HEK293T (cell line): ENCODE measurements at regions not wholly inside any gene's neighbourhood (a gene's known extent, or its start where the extent isn't known, plus 50 kb on each side); places are given as distances from the start of the nearest gene placed in this dataset.

ENCODE experiments used
- CTCF ChIA-PET: fragments of 350-600 bp; formaldehyde crosslinking; extraction: SDS; loops from one replicate; lab custom pipeline; 2021; ENCODE audit warnings: antibody characterized with exemption, inconsistent platforms; lab: Yijun Ruan, JAX
- POLR2A ChIA-PET: fragments of 350-600 bp; formaldehyde crosslinking; extraction: SDS; loops from one replicate; lab custom pipeline; 2020; ENCODE audit warnings: antibody characterized with exemption, inconsistent platforms; lab: Yijun Ruan, JAX
- DNase-seq: peaks from one replicate; pipeline ENCODE4 v3.0.0; 2012; ENCODE audit warnings: mixed read lengths; ENCODE audit errors: extremely low spot score
- ARNT ChIP-seq: fragments of 450-650 bp; IDR thresholded peaks from 2 replicates; pipeline ENCODE4 v1.6.1; 2017; ENCODE audit warnings: mild to moderate bottlenecking
- BHLHE40 ChIP-seq: fragments of 450-650 bp; IDR thresholded peaks from 2 replicates; pipeline ENCODE4 v1.6.1; 2016; ENCODE audit warnings: mild to moderate bottlenecking, moderate library complexity, borderline replicate concordance
- CTBP1 ChIP-seq: fragments of 450-650 bp; IDR thresholded peaks from 2 replicates; pipeline ENCODE4 v1.6.1; 2016; ENCODE audit warnings: borderline replicate concordance
- ELF4 ChIP-seq: fragments of 450-650 bp; IDR thresholded peaks from 2 replicates; pipeline ENCODE4 v1.6.1; 2017; ENCODE audit warnings: antibody characterized with exemption
- FOXA1 ChIP-seq: fragments of 450-650 bp; IDR thresholded peaks from 2 replicates; pipeline ENCODE4 v1.6.1; 2016; ENCODE audit warnings: mild to moderate bottlenecking
- FOXK2 ChIP-seq: fragments of 450-650 bp; IDR thresholded peaks from 2 replicates; pipeline ENCODE4 v1.6.1; 2016; ENCODE audit warnings: mild to moderate bottlenecking
- FOXM1 ChIP-seq: fragments of 450-650 bp; IDR thresholded peaks from 2 replicates; pipeline ENCODE4 v1.6.1; 2017; ENCODE audit warnings: mild to moderate bottlenecking, borderline replicate concordance
- HDGF ChIP-seq: fragments of 450-650 bp; IDR thresholded peaks from 2 replicates; pipeline ENCODE4 v1.6.1; 2017; ENCODE audit warnings: antibody characterized with exemption, borderline replicate concordance
- L3MBTL2 ChIP-seq: fragments of 450-650 bp; conservative IDR thresholded peaks from 2 replicates; pipeline ENCODE4 v1.6.1; 2016; ENCODE audit warnings: mild to moderate bottlenecking
- LEF1 ChIP-seq: fragments of 450-650 bp; IDR thresholded peaks from 2 replicates; pipeline ENCODE4 v1.6.1; 2017; ENCODE audit warnings: mild to moderate bottlenecking, borderline replicate concordance
- NFRKB ChIP-seq: fragments of 450-650 bp; IDR thresholded peaks from 2 replicates; pipeline ENCODE4 v1.6.1; 2016; ENCODE audit warnings: mild to moderate bottlenecking, moderate library complexity
- PKNOX1 ChIP-seq: fragments of 450-650 bp; IDR thresholded peaks from 2 replicates; pipeline ENCODE4 v1.6.1; 2016
- SP1 ChIP-seq: fragments of 450-650 bp; IDR thresholded peaks from 2 replicates; pipeline ENCODE4 v1.6.1; 2017
- SUZ12 ChIP-seq: fragments of 450-650 bp; IDR thresholded peaks from 2 replicates; pipeline ENCODE4 v1.6.1; 2016; ENCODE audit warnings: mild to moderate bottlenecking
- TARDBP ChIP-seq: fragments of 450-650 bp; IDR thresholded peaks from 2 replicates; pipeline ENCODE4 v1.6.1; 2016
- ZNF384 ChIP-seq: fragments of 450-650 bp; IDR thresholded peaks from 2 replicates; pipeline ENCODE4 v1.6.1; 2016

DNA sequence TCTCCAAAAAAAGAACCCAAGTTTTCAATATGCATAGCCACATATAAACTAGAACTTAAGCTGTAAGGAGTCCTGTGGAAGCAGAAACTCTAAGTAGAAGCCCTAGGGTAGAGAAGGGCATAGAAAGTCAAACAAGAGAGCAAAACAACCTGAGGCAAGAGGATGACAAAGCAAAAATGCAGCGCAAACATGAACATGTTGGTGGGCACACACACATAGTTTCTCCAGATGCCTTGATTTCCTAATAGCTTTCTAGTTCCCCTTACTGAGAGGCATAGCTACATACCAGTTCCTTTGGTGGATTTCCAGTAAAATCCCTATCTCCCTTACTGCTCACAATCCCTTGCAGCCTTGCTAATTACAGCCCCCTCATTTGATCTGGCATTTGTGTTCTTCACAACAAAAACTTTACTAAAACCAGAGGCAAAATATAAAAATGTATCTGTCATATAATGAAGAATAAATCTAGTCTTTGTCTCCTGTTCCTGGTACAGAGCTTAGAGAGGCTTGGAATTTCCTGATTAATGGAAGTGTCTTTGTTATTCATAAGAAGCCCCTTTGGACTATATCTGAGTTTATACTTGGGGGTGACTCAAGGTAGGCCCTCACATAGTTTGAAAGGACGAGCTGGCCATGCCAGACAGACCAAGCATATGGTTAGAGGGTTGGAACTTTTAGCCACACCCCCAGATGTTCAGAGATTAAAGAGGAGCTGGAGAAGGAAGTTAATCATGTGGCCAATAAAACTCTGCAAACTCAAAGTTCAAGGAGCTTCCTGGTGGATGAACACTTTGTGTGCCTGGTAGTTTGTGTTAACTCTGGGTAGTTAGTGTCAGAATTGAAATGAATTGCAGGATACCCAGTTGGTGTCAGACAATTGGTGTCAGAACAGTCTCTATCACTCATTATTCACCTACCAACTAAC, 52.7 kb upstream of the ZCCHC13 start:
- DNase-seq = no peak
- TF ChIP-seq FOXM1 (no peak), PKNOX1 (no peak)
- CTCF ChIA-PET = interaction anchor here (1.0 kb wide), 1 partner anchor 19 kb away, joined by 5 read pairs; no protein-coding TSS in a partner anchor
- POLR2A ChIA-PET = interaction anchor here (0.9 to 2.2 kb wide), 8 partner anchors 10 to 402 kb away, joined by 3 to 8 read pairs (median 4); no protein-coding TSS in a partner anchor

DNA sequence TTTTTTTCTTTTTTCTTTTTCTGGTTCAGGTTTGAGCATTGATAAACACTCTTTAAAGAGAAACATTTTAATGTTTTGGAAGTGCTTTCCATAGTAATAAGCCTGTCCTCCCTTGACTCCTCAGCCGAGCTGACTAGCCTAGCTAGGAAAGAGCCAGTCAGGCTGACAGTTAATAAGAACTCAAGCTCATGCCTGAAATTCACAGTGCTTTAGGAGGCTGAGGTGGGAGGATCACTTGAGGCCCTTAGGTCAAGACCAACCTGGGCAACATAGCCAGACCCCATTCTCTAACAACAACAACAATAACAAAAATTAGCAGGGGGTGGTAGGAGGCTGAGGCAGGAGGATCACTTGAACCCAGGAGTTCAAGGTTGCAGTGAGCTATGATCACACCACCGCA, 53.4 kb upstream of the ZCCHC13 start:
- POLR2A ChIA-PET = interaction anchor here (1.1 to 2.2 kb wide), 7 partner anchors 10 to 401 kb away, joined by 3 to 8 read pairs (median 6); no protein-coding TSS in a partner anchor
- DNase-seq = no peak
- CTCF ChIA-PET = interaction anchor here (0.9 to 1.0 kb wide), 2 partner anchors 18 to 23 kb away, joined by 3 to 5 read pairs; no protein-coding TSS in a partner anchor
- TF ChIP-seq PKNOX1 (no peak), BHLHE40 (no peak), CTBP1 (no peak), HDGF (no peak), FOXA1 (no peak), LEF1 (no peak), SUZ12 (no peak), TARDBP (no peak), FOXM1 (no peak), ZNF384 (no peak), ELF4 (no peak), NFRKB (no peak), L3MBTL2 (no peak), ARNT (no peak), SP1 (no peak), FOXK2 (no peak)

GRCh38 chrX:74249963-74250362, 54.0 kb upstream of the ZCCHC13 start:
- ChIA-PET POLR2A (interaction anchor here (1.3 to 2.2 kb wide), 5 partner anchors 42 to 401 kb away, joined by 3 to 8 read pairs (median 6); no protein-coding TSS in a partner anchor), CTCF (interaction anchor here (0.9 kb wide), 1 partner anchor 22 kb away, joined by 3 read pairs; no protein-coding TSS in a partner anchor)
- no peak for TF ChIP-seq ARNT
- no peak for TF ChIP-seq FOXA1
- no peak for TF ChIP-seq PKNOX1
- no peak for TF ChIP-seq TARDBP
- peak; percentile 22 for DNase-seq

DNA sequence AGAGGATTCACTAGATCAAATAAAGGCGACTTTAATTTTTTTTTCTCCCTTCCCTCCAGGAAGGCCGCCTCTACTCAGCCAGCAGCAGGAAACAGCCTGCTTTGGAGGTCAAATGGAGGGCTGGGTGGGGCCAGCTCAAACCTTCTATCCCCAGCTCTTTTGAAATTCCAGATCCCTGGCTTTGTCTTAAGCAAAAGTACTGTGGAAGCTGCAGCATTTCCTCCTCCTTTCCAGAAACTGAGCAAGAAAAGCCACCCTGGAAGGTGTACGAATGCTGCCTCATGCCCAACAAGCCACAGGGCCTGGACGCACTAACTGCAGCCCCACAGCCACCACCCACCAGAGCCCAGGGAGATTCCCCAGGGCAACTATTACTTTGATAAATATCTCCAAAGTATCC, 55.1 kb upstream of the ZCCHC13 start:
- no peak for DNase-seq
- ChIA-PET CTCF (no interaction called here), POLR2A (no interaction called here)
- TF ChIP-seq BHLHE40 (no peak), CTBP1 (no peak), TARDBP (no peak), FOXM1 (no peak), PKNOX1 (no peak), SUZ12 (no peak)

DNA sequence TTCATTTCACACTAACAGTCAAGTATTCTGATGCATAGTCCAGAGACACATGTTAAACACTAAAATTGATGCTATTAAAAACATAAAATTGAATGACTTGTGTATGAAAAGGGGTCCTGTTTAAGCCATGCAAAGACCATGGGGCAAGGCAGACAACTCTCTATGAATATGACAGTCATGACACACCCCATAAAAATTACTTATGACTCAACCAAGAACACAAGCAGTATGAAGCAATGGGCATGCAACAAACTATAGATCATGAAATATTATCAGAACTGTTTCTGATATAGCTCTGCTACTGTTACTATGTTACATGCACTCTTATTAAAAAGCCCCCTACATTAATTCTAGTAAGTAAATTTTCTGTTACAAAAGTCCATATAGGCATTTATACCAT, 57.5 kb upstream of the ZCCHC13 start:
- ChIA-PET CTCF (no interaction called here), POLR2A (no interaction called here)
- TF ChIP-seq ELF4 (no peak), NFRKB (no peak), ZNF384 (no peak), FOXM1 (no peak), TARDBP (no peak), LEF1 (no peak), CTBP1 (no peak)
- no peak for DNase-seq

GRCh38 chrX:74242484-74243138, 61.4 kb upstream of the ZCCHC13 start:
- CTCF ChIA-PET = no interaction called here
- TF ChIP-seq FOXM1 (no peak), NFRKB (no peak), FOXK2 (no peak), ZNF384 (peak; percentile 56; the same call in 1 of the 2 replicates), CTBP1 (no peak), PKNOX1 (no peak)
- DNase-seq = no peak
- POLR2A ChIA-PET = no interaction called here
